ENCODE measurements at regions not wholly inside any gene's neighbourhood (a gene's known extent, or its start where the extent isn't known, plus 50 kb on each side); places are given as distances from the start of the nearest gene placed in this dataset.

DNA sequence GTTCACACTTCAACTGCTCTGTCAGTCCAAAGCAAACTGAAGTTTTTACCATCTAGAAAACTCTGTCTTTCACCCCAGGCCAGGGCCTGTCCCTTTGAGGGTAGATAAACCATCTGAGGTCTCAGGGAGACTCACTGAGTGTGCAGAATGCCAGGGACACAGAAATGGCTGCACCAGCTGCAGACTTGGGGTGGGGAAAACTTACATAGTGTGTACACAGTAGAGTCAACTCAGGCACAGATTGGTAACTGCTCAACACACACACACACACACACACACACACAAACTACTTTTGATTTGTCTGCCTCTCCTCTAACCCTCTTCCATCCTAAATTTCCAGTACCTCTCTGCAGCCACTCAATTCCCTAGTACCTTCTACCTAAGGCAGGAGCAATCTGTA lies 374.9 kb upstream of the JAG1 start:
- H3K4me1 Mint-ChIP-seq (ENCODE audit: low read depth): no peaks in the 10 kb centered on the region
- H3K4me3 Mint-ChIP-seq: no peak overlapping the region
- H3K27ac Mint-ChIP-seq: no peak overlapping the region
- Histone ChIP-seq H3K9me3 (ENCODE audit: control insufficient read depth in 1 of 2, insufficient read depth in 1 of 2, low read length in 2 of 2) (no peaks in the 10 kb centered on the region), H3K27ac (ENCODE audit: low read depth in 1 of 2, low read length in 2 of 2) (no peak overlapping the region), H3K4me3 (ENCODE audit: low read length) (no peak overlapping the region), H3K36me3 (ENCODE audit: insufficient read depth, low read length) (no peaks in the 10 kb centered on the region), H3K4me1 (ENCODE audit: insufficient read depth, low read length) (no peaks in the 10 kb centered on the region), H3K27me3 (ENCODE audit: control insufficient read depth in 1 of 2, insufficient read depth in 2 of 2, low read length in 2 of 2) (no peaks in the 10 kb centered on the region)
- peaks cover 5% of the 10 kb centered on the region for H3K9me3 Mint-ChIP-seq
- intact Hi-C loops (cut with DNase I, micrococcal nuclease): no loop called here
- DNase-seq (no peak), ATAC-seq (ENCODE audit: poor library complexity) (no peak)
- CTCF ChIA-PET: no interaction called here
- POLR2A ChIA-PET: no interaction called here
- TF ChIP-seq, protein P1, sequence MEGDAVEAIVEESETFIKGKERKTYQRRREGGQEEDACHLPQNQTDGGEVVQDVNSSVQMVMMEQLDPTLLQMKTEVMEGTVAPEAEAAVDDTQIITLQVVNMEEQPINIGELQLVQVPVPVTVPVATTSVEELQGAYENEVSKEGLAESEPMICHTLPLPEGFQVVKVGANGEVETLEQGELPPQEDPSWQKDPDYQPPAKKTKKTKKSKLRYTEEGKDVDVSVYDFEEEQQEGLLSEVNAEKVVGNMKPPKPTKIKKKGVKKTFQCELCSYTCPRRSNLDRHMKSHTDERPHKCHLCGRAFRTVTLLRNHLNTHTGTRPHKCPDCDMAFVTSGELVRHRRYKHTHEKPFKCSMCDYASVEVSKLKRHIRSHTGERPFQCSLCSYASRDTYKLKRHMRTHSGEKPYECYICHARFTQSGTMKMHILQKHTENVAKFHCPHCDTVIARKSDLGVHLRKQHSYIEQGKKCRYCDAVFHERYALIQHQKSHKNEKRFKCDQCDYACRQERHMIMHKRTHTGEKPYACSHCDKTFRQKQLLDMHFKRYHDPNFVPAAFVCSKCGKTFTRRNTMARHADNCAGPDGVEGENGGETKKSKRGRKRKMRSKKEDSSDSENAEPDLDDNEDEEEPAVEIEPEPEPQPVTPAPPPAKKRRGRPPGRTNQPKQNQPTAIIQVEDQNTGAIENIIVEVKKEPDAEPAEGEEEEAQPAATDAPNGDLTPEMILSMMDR (IDR thresholded peaks at IDR 0.05): no peak
- no peaks in the 10 kb centered on the region for H3K27me3 Mint-ChIP-seq
- no peaks in the 10 kb centered on the region for H3K36me3 Mint-ChIP-seq (ENCODE audit: low read depth)

DNA sequence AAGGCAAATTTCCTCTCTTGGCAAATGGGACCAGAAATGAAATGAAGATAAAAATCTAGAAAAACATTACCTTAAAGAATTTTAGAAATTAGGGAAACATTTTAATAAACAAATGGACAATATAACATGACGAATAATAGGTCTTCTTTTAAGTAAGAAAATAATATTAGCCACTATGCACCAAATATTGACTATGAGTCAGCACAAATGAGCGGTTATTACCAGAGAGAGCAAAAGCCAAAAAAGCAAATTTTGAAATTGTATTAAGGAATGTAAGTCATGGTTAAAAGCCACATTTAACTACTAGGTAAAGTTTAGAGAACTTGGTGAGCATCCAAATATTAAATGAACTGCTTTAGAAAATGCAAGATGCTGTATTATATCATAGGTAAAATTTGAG lies 376.6 kb upstream of the JAG1 start:
- H3K36me3 ChIP-seq (ENCODE audit: insufficient read depth, low read length): no peaks in the 10 kb centered on the region
- Mint-ChIP-seq H3K4me3 (no peak overlapping the region), H3K36me3 (ENCODE audit: low read depth) (no peaks in the 10 kb centered on the region), H3K4me1 (ENCODE audit: low read depth) (no peaks in the 10 kb centered on the region), H3K27ac (no peak overlapping the region), H3K27me3 (no peaks in the 10 kb centered on the region), H3K9me3 (peaks cover 2% of the 10 kb centered on the region)
- intact Hi-C loops (cut with DNase I, micrococcal nuclease): no loop called here
- DNase-seq (no peak), ATAC-seq (ENCODE audit: poor library complexity) (no peak)
- H3K4me1 ChIP-seq (ENCODE audit: insufficient read depth, low read length): no peaks in the 10 kb centered on the region
- CTCF ChIA-PET: no interaction called here
- POLR2A ChIA-PET: no interaction called here
- no peak overlapping the region for H3K4me3 ChIP-seq (ENCODE audit: low read length)
- no peaks in the 10 kb centered on the region for H3K27me3 ChIP-seq (ENCODE audit: control insufficient read depth in 1 of 2, insufficient read depth in 2 of 2, low read length in 2 of 2)
- H3K27ac ChIP-seq (ENCODE audit: low read depth in 1 of 2, low read length in 2 of 2): no peak overlapping the region
- TF ChIP-seq, protein P1 (IDR thresholded peaks at IDR 0.05): no peak
- no peaks in the 10 kb centered on the region for H3K9me3 ChIP-seq (ENCODE audit: control insufficient read depth in 1 of 2, insufficient read depth in 1 of 2, low read length in 2 of 2)

DNA sequence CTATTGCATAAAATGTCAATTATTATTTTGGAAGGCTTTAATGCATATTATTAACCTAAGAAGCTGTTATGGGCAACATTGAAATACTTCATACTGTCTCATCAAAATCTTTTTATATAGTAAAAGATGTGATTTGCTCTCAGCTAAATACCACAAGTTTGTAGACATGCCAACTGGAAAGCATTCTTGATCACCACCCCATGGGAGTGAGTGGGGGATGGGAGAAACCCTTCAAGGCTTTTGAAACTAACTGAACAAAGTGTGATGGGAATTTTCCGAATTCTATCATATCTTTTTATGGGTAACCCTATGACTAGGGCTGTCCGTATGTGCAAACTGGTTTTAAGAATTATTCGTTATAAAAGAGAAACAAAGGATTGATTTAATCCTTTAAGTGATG lies 377.3 kb upstream of the JAG1 start:
- no peak overlapping the region for H3K4me3 ChIP-seq (ENCODE audit: low read length)
- ATAC-seq (ENCODE audit: poor library complexity): no peak
- H3K4me1 Mint-ChIP-seq (ENCODE audit: low read depth): no peaks in the 10 kb centered on the region
- no peaks in the 10 kb centered on the region for H3K4me1 ChIP-seq (ENCODE audit: insufficient read depth, low read length)
- ChIA-PET CTCF (no interaction called here), POLR2A (no interaction called here)
- no peaks in the 10 kb centered on the region for H3K36me3 Mint-ChIP-seq (ENCODE audit: low read depth)
- H3K4me3 Mint-ChIP-seq: no peak overlapping the region
- TF ChIP-seq, protein P1 (IDR thresholded peaks at IDR 0.05): no peak
- no peaks in the 10 kb centered on the region for H3K9me3 ChIP-seq (ENCODE audit: control insufficient read depth in 1 of 2, insufficient read depth in 1 of 2, low read length in 2 of 2)
- no peak overlapping the region for H3K27ac Mint-ChIP-seq
- intact Hi-C loops (cut with DNase I, micrococcal nuclease): no loop called here
- H3K27ac ChIP-seq (ENCODE audit: low read depth in 1 of 2, low read length in 2 of 2): no peak overlapping the region
- H3K27me3 ChIP-seq (ENCODE audit: control insufficient read depth in 1 of 2, insufficient read depth in 2 of 2, low read length in 2 of 2): no peaks in the 10 kb centered on the region
- no peaks in the 10 kb centered on the region for H3K9me3 Mint-ChIP-seq
- no peaks in the 10 kb centered on the region for H3K27me3 Mint-ChIP-seq
- DNase-seq: no peak
- H3K36me3 ChIP-seq (ENCODE audit: insufficient read depth, low read length): no peaks in the 10 kb centered on the region

Measured in CD4-positive, alpha-beta T cell (primary cell).